GM12873 (cell line): ENCODE measurements at regions not wholly inside any gene's neighbourhood (a gene's known extent, or its start where the extent isn't known, plus 50 kb on each side); places are given as distances from the start of the nearest gene placed in this dataset.

ENCODE experiments used
- TF ChIP-seq, protein P1 (sequence below): IDR thresholded peaks from 2 replicates; pipeline ENCODE4 v1.5.1; 2012; ENCODE audit warnings: low read depth, mild to moderate bottlenecking, moderate library complexity, low read length, control low read depth; ENCODE audit not compliant: insufficient read depth; ENCODE audit errors: missing control alignments

DNA sequence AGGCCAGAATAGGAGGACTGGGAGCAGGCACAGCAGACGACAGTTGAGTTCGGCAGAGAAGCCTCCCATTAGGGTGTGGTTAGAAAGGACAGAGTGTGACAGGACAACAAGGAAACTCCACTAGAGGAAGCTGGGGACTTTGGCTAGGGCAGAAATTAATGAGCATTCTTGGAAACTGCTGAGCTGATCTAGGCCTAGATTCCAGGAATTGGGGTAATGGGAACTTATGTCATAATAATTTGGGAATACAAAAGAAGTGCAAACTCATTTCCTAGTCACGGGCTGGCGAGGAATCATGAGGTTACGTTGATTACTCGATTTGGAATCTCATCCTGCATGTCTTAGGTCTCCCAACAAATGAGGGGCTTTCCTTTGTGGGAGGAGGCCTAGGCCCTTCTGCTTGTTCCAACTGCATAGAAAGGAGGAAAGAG, 144.6 kb upstream of the RPS23 start:
- TF ChIP-seq, protein P1, sequence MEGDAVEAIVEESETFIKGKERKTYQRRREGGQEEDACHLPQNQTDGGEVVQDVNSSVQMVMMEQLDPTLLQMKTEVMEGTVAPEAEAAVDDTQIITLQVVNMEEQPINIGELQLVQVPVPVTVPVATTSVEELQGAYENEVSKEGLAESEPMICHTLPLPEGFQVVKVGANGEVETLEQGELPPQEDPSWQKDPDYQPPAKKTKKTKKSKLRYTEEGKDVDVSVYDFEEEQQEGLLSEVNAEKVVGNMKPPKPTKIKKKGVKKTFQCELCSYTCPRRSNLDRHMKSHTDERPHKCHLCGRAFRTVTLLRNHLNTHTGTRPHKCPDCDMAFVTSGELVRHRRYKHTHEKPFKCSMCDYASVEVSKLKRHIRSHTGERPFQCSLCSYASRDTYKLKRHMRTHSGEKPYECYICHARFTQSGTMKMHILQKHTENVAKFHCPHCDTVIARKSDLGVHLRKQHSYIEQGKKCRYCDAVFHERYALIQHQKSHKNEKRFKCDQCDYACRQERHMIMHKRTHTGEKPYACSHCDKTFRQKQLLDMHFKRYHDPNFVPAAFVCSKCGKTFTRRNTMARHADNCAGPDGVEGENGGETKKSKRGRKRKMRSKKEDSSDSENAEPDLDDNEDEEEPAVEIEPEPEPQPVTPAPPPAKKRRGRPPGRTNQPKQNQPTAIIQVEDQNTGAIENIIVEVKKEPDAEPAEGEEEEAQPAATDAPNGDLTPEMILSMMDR = no peak

DNA sequence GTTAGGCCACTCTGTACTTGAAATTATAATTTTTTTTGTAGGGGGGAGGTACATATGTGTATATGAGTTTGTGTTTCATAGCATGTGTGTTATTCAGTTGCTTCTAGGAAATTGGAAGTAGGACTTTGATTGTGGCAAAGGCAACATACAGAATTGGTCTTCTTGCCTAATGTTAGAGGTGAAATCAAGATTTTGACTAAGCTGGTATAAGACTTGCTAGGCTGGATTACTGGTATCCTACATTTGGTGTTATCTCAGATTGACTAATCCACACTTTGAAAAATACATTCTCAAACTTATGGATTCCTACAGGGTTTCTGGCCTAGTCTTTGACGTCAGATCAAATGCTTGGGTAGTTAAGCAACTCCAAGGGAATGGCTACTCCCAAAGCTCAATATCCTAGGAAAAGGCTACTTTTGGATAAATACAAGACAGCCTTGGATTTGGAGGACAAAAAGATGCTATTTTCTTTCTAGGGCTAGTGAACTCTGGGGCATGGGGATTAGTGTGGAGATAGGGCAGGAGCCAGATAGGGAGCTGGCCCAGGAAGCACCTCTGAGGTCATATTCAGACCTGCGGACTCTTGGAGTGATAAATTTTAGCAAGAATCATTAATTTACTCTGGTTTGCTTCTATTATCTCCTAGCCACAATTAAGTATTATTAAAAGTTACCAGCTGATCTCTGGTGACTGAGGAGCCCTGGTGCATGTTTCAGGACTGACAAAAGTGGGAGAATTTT, 144.0 kb upstream of the RPS23 start:
- TF ChIP-seq, protein P1 = no peak

DNA sequence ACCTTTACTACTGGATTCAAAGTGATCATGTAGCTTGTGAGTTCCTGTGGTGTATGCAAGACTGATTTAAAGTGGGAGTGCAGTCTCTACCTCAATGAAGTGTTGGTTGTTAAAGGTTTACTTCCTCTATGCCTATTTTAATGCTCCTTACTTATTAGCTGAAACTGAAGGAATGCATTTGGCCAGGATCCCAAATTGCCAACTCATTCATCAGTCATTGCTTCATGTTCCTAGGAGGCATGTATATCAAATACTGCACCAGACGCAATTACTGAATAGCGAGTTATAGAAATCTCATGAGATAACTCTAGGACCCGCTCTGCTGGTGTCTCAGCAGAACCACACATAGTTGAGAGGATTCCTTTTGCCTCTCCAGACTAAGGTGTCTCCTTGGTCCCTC, 143.0 kb upstream of the RPS23 start:
- TF ChIP-seq, protein P1 = no peak

DNA sequence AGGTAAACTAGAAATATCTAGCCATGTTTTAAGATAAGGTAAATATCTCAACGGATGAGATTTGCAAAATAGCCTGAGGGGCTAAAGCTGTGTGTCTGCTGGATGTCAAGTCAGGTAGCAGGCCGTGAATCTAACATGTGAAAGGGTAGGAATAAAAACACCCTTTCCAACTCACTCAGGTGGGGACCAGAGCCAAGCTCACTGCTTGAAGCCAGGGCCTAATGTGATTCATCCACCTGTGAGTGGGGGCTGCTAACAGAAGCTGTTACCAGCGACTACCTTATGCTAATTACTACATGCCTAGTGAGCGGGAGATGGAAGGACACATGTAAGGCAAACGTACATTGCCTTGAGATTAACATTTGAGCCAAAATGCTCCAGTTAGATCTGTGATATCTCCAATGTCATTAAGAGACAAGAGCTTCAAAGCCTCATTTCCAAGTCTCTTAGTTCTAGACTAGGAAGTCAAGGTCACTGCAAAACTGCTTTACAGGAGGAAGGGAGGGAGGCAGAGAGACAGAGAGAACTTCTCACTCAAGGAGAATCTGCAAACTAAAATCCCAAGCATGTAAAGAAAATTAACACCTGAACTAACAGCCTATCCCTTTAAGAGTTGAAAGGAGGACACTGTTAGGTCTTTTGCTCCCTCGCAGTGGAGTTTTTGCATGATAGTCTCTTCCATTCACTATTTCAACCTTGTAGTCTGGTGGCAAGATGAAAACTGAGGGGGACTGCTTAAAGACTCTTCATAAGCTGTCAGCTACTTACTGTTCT, 141.6 kb upstream of the RPS23 start:
- TF ChIP-seq, protein P1 = no peak

DNA sequence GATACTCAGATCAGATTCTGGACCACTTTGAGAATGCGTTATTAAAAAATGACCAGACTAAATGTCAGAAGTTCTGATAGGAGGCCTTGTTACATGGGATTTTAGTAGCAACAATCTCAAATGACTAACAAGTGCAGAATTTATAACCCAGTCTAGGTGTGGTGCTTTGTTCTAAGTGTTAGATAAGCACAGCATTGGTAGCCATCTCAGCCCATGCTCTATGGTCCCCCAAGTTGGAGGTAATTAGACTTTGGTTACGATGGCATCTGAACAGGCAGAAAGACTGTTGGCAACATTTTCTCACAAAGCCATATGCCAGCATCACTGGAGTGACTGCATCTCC, 140.4 kb upstream of the RPS23 start:
- TF ChIP-seq, protein P1 = no peak

DNA sequence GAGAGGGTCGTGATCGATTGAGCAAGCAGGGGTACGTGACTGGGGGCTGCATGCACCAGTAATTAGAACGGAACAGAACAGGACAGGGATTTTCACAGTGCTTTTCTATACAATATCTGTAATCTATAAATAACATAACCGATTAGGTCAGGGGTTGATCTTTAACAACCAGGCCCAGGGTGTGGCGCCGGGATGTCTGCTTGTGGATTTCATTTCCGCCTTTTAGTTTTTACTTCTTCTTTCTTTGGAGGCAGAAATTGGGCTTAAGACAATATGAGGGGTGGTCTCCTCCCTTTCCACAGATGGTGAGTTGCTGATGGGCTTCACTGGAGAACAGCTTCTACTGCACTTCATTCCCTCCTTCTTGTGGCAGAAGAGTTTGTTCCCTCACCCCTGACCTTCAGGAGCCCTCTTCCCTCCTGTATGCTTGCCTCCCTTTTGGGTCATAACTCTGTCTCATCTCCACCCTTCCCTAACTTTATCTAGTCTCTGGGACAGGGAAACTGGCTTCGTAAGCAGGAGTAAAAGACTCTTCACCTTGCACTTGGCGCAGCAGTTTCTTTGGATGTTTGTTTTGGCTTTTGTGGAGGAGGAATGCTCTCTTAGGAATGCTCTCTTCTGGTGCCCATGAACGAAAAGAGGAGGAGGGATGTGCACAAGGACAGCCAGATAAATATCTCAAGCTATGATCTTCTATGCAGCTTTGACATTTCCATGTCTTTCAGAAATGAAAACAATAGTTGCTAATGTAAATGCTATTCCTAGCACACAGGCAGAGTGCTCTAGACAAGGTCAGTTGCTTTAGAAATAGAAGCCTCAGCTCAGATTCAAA, 139.8 kb upstream of the RPS23 start:
- TF ChIP-seq, protein P1 = no peak

DNA sequence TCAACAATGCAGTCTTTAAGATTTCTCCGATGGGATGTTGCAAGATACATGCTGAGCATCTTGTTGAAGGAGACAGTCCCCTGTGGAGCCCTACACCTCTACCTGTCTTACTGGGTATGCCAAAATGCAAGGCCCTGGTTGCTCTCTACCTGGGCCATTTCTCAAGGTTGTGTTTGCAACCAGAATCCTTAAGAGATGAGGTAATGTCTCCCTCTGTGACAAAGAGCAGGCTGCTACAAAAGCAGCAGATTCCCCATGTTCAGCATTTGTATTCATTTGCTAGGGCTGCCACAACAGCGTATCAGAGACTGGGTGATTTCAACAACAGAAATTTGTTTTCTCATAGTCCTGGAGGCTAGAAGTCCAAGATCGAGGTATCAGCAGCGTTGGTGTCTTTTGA, 138.4 kb upstream of the RPS23 start:
- TF ChIP-seq, protein P1 = no peak
